Kidney (tissue), 13 donors: ENCODE measurements at regions not wholly inside any gene's neighbourhood (a gene's known extent, or its start where the extent isn't known, plus 50 kb on each side); places are given as distances from the start of the nearest gene placed in this dataset.

Experiments used
- DNase-seq, 5 donors: peaks; one replicate each; pipeline ENCODE4 v3.0.0-alpha.2; 2013 to 2020
- FAIRE-seq: peaks from 2 replicates; lab custom pipeline; 2012; peaks lifted over from hg19 to GRCh38; lab: Jason Lieb, UNC
- H3K27ac ChIP-seq, 2 donors: one replicate each; pipeline ENCODE4 v1.7.0; 2013; ENCODE audit warnings: low read depth in 2 of 2, low read length in 2 of 2, inconsistent platforms in 1 of 2
- H3K27me3 ChIP-seq: one replicate; pipeline ENCODE4 v1.7.1; 2013; ENCODE audit warnings: low read length, inconsistent platforms; ENCODE audit not compliant: control insufficient read depth, insufficient read depth
- H3K36me3 ChIP-seq, 3 donors: one replicate each; pipeline versions ENCODE4 v1.7.0 to v1.7.1; 2013; ENCODE audit warnings: low read length in 3 of 3, control low read depth in 1 of 3, inconsistent platforms in 1 of 3; ENCODE audit not compliant: insufficient read depth in 3 of 3, control insufficient read depth in 2 of 3
- H3K4me1 ChIP-seq, 3 donors: one replicate each; pipeline versions ENCODE4 v1.7.0 to v1.7.1; 2013; ENCODE audit warnings: low read length in 3 of 3, inconsistent platforms in 1 of 3, low read depth in 1 of 3; ENCODE audit not compliant: control insufficient read depth in 2 of 3, insufficient read depth in 2 of 3
- H3K4me3 ChIP-seq, 3 donors: one replicate each; pipeline versions ENCODE4 v1.7.0 to v1.8.1; 2013; ENCODE audit warnings: low read length in 3 of 3, control low read depth in 1 of 3, inconsistent platforms in 1 of 3
- H3K9ac ChIP-seq, 3 donors: one replicate each; pipeline versions ENCODE4 v1.7.0 to v1.7.1; 2013; ENCODE audit warnings: low read length in 3 of 3, control low read depth in 1 of 3, inconsistent platforms in 1 of 3
- H3K9me3 ChIP-seq, 3 donors: one replicate each; pipeline versions ENCODE4 v1.7.0 to v1.7.1; 2013; ENCODE audit warnings: low read length in 3 of 3, control low read depth in 1 of 3, inconsistent platforms in 1 of 3; ENCODE audit not compliant: control insufficient read depth in 2 of 3, insufficient read depth in 1 of 3
- CTCF ChIP-seq: IDR thresholded peaks from 3 replicates; pipeline ENCODE4 v1.5.1; 2012; ENCODE audit warnings: mild to moderate bottlenecking, moderate library complexity, borderline replicate concordance; ENCODE audit not compliant: insufficient read depth; ENCODE audit errors: extremely low read depth
- intact Hi-C: fragments of 100-400 bp; cut with DNase I; formaldehyde crosslinking; loops from one replicate; pipeline ENCODE4 v1.11.1; 2022
- donor health status: control.
- donor health status: control.
- donor health status: control.
- donor health status: control.
- donor health status: control.
- donor health status: DM: yes; HTN: yes; CAD: no.
- donor health status: Normal renal cell carcinoma (clear cell type).

GRCh38 chr5:164824671-164825070, 1319.3 kb downstream of the MAT2B start:
- H3K4me3 ChIP-seq: no peak overlapping the region
- intact Hi-C loops: no loop called here
- no peak for FAIRE-seq

GRCh38 chr5:164832516-164832915, 1327.1 kb downstream of the MAT2B start:
- no peak overlapping the region for H3K27ac ChIP-seq
- intact Hi-C loops: no loop called here
- H3K27me3 ChIP-seq: no peaks in the 10 kb centered on the region
- no peak for TF ChIP-seq CTCF
- H3K9ac ChIP-seq: no peak overlapping the region
- H3K9me3 ChIP-seq: no peaks in the 10 kb centered on the region
- no peak overlapping the region for H3K4me3 ChIP-seq
- FAIRE-seq: no peak
- H3K4me1 ChIP-seq: no peaks in the 10 kb centered on the region
- no peaks in the 10 kb centered on the region for H3K36me3 ChIP-seq
- no peak for DNase-seq

More at GRCh38 chr5:164824671-164825070, 1319.3 kb downstream of the MAT2B start:
- no peaks in the 10 kb centered on the region for H3K36me3 ChIP-seq
- H3K9me3 ChIP-seq: no peaks in the 10 kb centered on the region
- H3K27ac ChIP-seq: no peak overlapping the region
- DNase-seq: peak in 1 of 5 donors; percentile 7
- H3K27me3 ChIP-seq: no peaks in the 10 kb centered on the region
- no peak overlapping the region for H3K9ac ChIP-seq
- no peak for TF ChIP-seq CTCF
- H3K4me1 ChIP-seq: no peaks in the 10 kb centered on the region

GRCh38 chr5:164844348-164844747, 1338.9 kb downstream of the MAT2B start:
- Histone ChIP-seq H3K9ac (no peak overlapping the region), H3K36me3 (no peaks in the 10 kb centered on the region), H3K4me3 (no peak overlapping the region), H3K9me3 (peaks cover 0 to 2% (median 0%) of the 10 kb centered on the region in 3 donors), H3K27ac (no peak overlapping the region), H3K4me1 (no peaks in the 10 kb centered on the region), H3K27me3 (no peaks in the 10 kb centered on the region)
- intact Hi-C loops: no loop called here
- no peak for DNase-seq
- FAIRE-seq: no peak
- no peak for TF ChIP-seq CTCF

GRCh38 chr5:164860896-164861295, 1355.5 kb downstream of the MAT2B start:
- no peak for TF ChIP-seq CTCF
- FAIRE-seq (no peak), DNase-seq (no peak)

More at GRCh38 chr5:164860896-164861295, 1355.5 kb downstream of the MAT2B start:
- H3K9me3 ChIP-seq: no peaks in the 10 kb centered on the region
- H3K36me3 ChIP-seq: no peaks in the 10 kb centered on the region
- intact Hi-C loops: no loop called here
- H3K27me3 ChIP-seq: no peaks in the 10 kb centered on the region
- H3K9ac ChIP-seq: no peak overlapping the region
- H3K4me1 ChIP-seq: no peaks in the 10 kb centered on the region
- H3K4me3 ChIP-seq: no peak overlapping the region
- no peak overlapping the region for H3K27ac ChIP-seq
